CD14-positive monocyte (primary cell): ENCODE measurements at regions not wholly inside any gene's neighbourhood (a gene's known extent, or its start where the extent isn't known, plus 50 kb on each side); places are given as distances from the start of the nearest gene placed in this dataset.

Experiments
- DNase-seq, 3 donors: peaks; one replicate each; pipeline ENCODE4 v3.0.0-alpha.2; 2011 to 2022
- H2AFZ ChIP-seq: 2 replicates; pipeline ENCODE4 v1.6.0; 2012; ENCODE audit warnings: mild to moderate bottlenecking, low read depth, low read length, inconsistent platforms; ENCODE audit not compliant: insufficient read depth, poor library complexity, severe bottlenecking
- H3K27ac ChIP-seq, 2 donors: 1 replicate in 1 of 2; 2 replicates in 1 of 2; pipeline ENCODE4 v1.5.1; 2012 to 2013; ENCODE audit warnings: low read length in 2 of 2, control low read depth in 1 of 2, inconsistent platforms in 1 of 2, low read depth in 1 of 2, mild to moderate bottlenecking in 1 of 2
- H3K27me3 ChIP-seq, 2 donors: one replicate each; pipeline versions ENCODE4 v1.6.0 to v1.6.1; 2011 to 2013; ENCODE audit warnings: low read length in 2 of 2; ENCODE audit not compliant: control insufficient read depth in 2 of 2, insufficient read depth in 2 of 2
- H3K36me3 ChIP-seq, 2 donors: replicated peaks in 1 of 2; 1 replicate in 1 of 2; 2 replicates in 1 of 2; pipeline versions ENCODE4 v1.5.1 to v1.6.1; 2012 to 2013; ENCODE audit warnings: low read length in 2 of 2, control low read depth in 1 of 2, inconsistent platforms in 1 of 2, mild to moderate bottlenecking in 1 of 2; ENCODE audit not compliant: insufficient read depth in 2 of 2, control insufficient read depth in 1 of 2
- H3K4me1 ChIP-seq, 2 donors: 1 replicate in 1 of 2; 2 replicates in 1 of 2; pipeline versions ENCODE4 v1.5.1 to v1.6.1; 2012 to 2013; ENCODE audit warnings: low read length in 2 of 2, control low read depth in 1 of 2, inconsistent platforms in 1 of 2, mild to moderate bottlenecking in 1 of 2, moderate library complexity in 1 of 2; ENCODE audit not compliant: insufficient read depth in 2 of 2, control insufficient read depth in 1 of 2
- H3K4me2 ChIP-seq: replicated peaks from 2 replicates; pipeline ENCODE3; 2012; ENCODE audit warnings: low read length, moderate library complexity, mild to moderate bottlenecking; ENCODE audit not compliant: poor library complexity, severe bottlenecking; ENCODE audit errors: extremely low read depth
- H3K4me3 ChIP-seq, 3 experiments: fragments of 200-600 bp in 1 of 3; sonication (generic) in 1 of 3; replicated peaks in 1 of 3; 1 replicate in 2 of 3; 2 replicates in 1 of 3; pipeline ENCODE4 v1.5.1; 2011 to 2013; ENCODE audit warnings: low read length in 3 of 3, mild to moderate bottlenecking in 3 of 3, control low read depth in 2 of 3, low read depth in 2 of 3, inconsistent platforms in 1 of 3, moderate library complexity in 1 of 3
- H3K79me2 ChIP-seq: 2 replicates; pipeline ENCODE4 v1.6.0; 2012; ENCODE audit warnings: mild to moderate bottlenecking, control low read depth, inconsistent platforms, low read length, moderate library complexity; ENCODE audit not compliant: insufficient read depth
- H3K9ac ChIP-seq: 2 replicates; pipeline ENCODE4 v1.6.0; 2017; ENCODE audit warnings: low read length, mild to moderate bottlenecking; ENCODE audit not compliant: insufficient read depth, poor library complexity, severe bottlenecking
- H3K9me3 ChIP-seq, 2 donors: replicated peaks in 1 of 2; 1 replicate in 1 of 2; 2 replicates in 1 of 2; pipeline versions ENCODE4 v1.5.1 to v1.6.1; 2012 to 2013; ENCODE audit warnings: low read length in 2 of 2, control low read depth in 1 of 2; ENCODE audit not compliant: control insufficient read depth in 1 of 2, insufficient read depth in 1 of 2
- H4K20me1 ChIP-seq: 2 replicates; pipeline ENCODE4 v1.6.0; 2012; ENCODE audit warnings: mild to moderate bottlenecking, low read length, control low read depth, moderate library complexity; ENCODE audit not compliant: insufficient read depth
- H3K27ac Mint-ChIP-seq, 7 donors: one replicate each; pipeline ENCODE4 v1.8.0; 2020; ENCODE audit warnings: mild to moderate bottlenecking in 7 of 7, mixed read lengths in 7 of 7, moderate library complexity in 6 of 7, inconsistent platforms in 2 of 7
- H3K27me3 Mint-ChIP-seq, 3 donors: one replicate each; pipeline ENCODE4 v1.8.0; 2021 to 2022; ENCODE audit warnings: low read depth in 3 of 3, mild to moderate bottlenecking in 3 of 3, mixed read lengths in 3 of 3, moderate library complexity in 3 of 3, inconsistent platforms in 1 of 3
- H3K36me3 Mint-ChIP-seq, 2 donors: one replicate each; pipeline ENCODE4 v1.8.0; 2020; ENCODE audit warnings: mixed read lengths in 2 of 2, inconsistent platforms in 1 of 2, mild to moderate bottlenecking in 1 of 2
- H3K4me1 Mint-ChIP-seq: one replicate; pipeline ENCODE4 v1.8.0; 2020; ENCODE audit warnings: mild to moderate bottlenecking, mixed read lengths
- H3K4me3 Mint-ChIP-seq, 2 donors: one replicate each; pipeline ENCODE4 v1.8.0; 2020; ENCODE audit warnings: mild to moderate bottlenecking in 2 of 2, mixed read lengths in 2 of 2, moderate library complexity in 1 of 2
- H3K9me3 Mint-ChIP-seq, 7 donors: one replicate each; pipeline ENCODE4 v1.8.0; 2020 to 2022; ENCODE audit warnings: mixed read lengths in 7 of 7, mild to moderate bottlenecking in 6 of 7, moderate library complexity in 6 of 7, inconsistent platforms in 2 of 7
- WGBS: methylation state at CpG from one replicate; pipeline ENCODE4 v1.1.5; 2013; ENCODE audit warnings: missing lambda C conversion rate; ENCODE audit not compliant: insufficient coverage; 5-methylcytosine and 5-hydroxymethylcytosine counted together
- intact Hi-C, 2 donors: fragments of 100-400 bp; cut with micrococcal nuclease; formaldehyde crosslinking; loops; one replicate each; pipeline versions ENCODE4 v1.15.0 to v1.15.1; 2023
- TF ChIP-seq, protein P1 (sequence below): fragments of 200-600 bp; IDR thresholded peaks from one replicate; pipeline ENCODE4 v1.8.0; 2022; ENCODE audit warnings: antibody characterized with exemption, mild to moderate bottlenecking

DNA sequence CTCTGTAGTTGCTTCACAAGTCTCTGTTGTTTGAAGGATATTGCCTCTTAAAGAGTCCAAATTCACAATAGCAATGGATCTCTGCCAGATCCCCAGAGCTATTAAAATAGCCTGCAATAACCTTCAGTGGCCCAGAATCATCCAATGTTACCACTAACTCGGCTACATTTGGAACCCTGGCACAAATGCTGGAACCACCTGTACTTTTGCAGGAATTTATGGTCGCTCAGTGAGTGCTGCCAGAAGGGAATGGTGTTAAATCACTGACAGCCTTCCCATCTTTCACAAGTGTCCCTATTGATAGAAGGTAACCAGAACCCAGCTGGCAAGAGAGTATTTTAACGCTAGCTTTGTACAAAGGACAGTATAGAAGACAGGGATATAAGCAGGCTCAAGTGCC is 298.8 kb upstream of the PLSCR5 start:
- Histone ChIP-seq H3K9ac (no peak overlapping the region), H3K9me3 (no peaks in the 10 kb centered on the region), H4K20me1 (no peaks in the 10 kb centered on the region), H3K27me3 (no peaks in the 10 kb centered on the region), H3K4me3 (no peak overlapping the region), H3K79me2 (no peaks in the 10 kb centered on the region), H3K27ac (no peak overlapping the region), H3K4me2 (no peak overlapping the region), H3K4me1 (no peaks in the 10 kb centered on the region), H2AFZ (no peak overlapping the region), H3K36me3 (no peaks in the 10 kb centered on the region)
- Mint-ChIP-seq H3K36me3 (no peaks in the 10 kb centered on the region), H3K9me3 (peaks cover 0 to 5% (median 2%) of the 10 kb centered on the region in 7 donors), H3K27ac (no peak overlapping the region), H3K4me3 (no peak overlapping the region), H3K4me1 (no peaks in the 10 kb centered on the region), H3K27me3 (no peaks in the 10 kb centered on the region)
- WGBS: 100% methylated on average over 1 of the region's 3 CpGs
- TF ChIP-seq, protein P1, sequence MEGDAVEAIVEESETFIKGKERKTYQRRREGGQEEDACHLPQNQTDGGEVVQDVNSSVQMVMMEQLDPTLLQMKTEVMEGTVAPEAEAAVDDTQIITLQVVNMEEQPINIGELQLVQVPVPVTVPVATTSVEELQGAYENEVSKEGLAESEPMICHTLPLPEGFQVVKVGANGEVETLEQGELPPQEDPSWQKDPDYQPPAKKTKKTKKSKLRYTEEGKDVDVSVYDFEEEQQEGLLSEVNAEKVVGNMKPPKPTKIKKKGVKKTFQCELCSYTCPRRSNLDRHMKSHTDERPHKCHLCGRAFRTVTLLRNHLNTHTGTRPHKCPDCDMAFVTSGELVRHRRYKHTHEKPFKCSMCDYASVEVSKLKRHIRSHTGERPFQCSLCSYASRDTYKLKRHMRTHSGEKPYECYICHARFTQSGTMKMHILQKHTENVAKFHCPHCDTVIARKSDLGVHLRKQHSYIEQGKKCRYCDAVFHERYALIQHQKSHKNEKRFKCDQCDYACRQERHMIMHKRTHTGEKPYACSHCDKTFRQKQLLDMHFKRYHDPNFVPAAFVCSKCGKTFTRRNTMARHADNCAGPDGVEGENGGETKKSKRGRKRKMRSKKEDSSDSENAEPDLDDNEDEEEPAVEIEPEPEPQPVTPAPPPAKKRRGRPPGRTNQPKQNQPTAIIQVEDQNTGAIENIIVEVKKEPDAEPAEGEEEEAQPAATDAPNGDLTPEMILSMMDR: no peak
- intact Hi-C loops: no loop called here
- DNase-seq: no peak

DNA sequence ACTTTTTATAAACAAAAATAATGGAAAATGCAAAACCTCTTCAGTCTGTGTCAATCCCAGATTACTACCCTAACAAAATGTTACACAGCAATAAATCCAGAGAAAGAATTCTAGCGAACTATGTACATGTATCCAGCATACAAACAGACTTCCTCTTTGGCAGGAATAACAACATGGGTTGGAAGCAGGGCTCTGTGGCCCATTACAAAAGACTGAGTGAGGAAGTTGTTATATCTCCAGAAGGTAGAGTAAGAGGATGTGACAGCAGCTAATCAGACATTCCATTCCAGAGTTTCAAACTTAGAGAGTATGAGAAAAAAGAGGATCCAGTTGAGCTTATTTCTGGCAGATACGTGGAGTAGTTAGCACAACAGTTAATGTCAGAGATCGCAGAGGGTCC is 294.0 kb upstream of the PLSCR5 start:
- TF ChIP-seq, protein P1: no peak
- H3K27ac ChIP-seq: no peak overlapping the region
- intact Hi-C loops: no loop called here
- no peaks in the 10 kb centered on the region for H3K4me1 ChIP-seq
- no peak overlapping the region for H3K4me3 ChIP-seq
- no peaks in the 10 kb centered on the region for H3K79me2 ChIP-seq
- no peaks in the 10 kb centered on the region for H3K9me3 ChIP-seq
- H3K36me3 Mint-ChIP-seq: no peaks in the 10 kb centered on the region
- no peaks in the 10 kb centered on the region for H3K36me3 ChIP-seq
- DNase-seq: no peak
- no peaks in the 10 kb centered on the region for H3K27me3 Mint-ChIP-seq
- no peaks in the 10 kb centered on the region for H4K20me1 ChIP-seq
- no peak overlapping the region for H3K4me2 ChIP-seq
- no CpG with 5 or more reads among the region's 3 CpGs for WGBS
- no peak overlapping the region for H2AFZ ChIP-seq
- H3K4me3 Mint-ChIP-seq: no peak overlapping the region
- H3K4me1 Mint-ChIP-seq: no peaks in the 10 kb centered on the region
- no peaks in the 10 kb centered on the region for H3K27me3 ChIP-seq
- H3K9ac ChIP-seq: no peak overlapping the region
- no peak overlapping the region for H3K27ac Mint-ChIP-seq
- peaks cover 0 to 4% (median 0%) of the 10 kb centered on the region in 7 donors for H3K9me3 Mint-ChIP-seq
